ENCODE measurements at regions not wholly inside any gene's neighbourhood (a gene's known extent, or its start where the extent isn't known, plus 50 kb on each side); places are given as distances from the start of the nearest gene placed in this dataset.

DNA sequence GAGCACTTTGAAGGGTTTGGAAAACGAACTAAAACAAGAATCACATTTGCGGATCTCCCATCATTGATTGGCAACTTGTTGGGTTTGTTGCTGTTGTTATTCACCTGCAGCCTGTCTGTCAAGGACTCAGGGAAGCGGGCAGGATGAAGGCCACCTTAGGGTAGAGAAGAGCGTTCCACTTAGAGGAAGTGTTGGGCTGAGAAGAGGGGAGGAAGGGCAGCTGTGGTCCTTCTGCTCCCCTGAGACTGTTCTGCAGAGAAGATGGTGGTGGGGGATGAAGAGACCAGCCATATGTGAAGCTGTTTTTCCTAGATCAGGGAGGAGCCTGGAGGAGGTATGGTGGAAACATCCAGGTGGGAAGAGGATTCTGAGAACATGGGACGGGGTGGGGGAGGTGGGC, 70.6 kb upstream of the CPEB4 start:
- no peaks in the 10 kb centered on the region for H3K27me3 Mint-ChIP-seq (ENCODE audit: insufficient read depth, unreplicated experiment)
- TF ChIP-seq, protein P1, sequence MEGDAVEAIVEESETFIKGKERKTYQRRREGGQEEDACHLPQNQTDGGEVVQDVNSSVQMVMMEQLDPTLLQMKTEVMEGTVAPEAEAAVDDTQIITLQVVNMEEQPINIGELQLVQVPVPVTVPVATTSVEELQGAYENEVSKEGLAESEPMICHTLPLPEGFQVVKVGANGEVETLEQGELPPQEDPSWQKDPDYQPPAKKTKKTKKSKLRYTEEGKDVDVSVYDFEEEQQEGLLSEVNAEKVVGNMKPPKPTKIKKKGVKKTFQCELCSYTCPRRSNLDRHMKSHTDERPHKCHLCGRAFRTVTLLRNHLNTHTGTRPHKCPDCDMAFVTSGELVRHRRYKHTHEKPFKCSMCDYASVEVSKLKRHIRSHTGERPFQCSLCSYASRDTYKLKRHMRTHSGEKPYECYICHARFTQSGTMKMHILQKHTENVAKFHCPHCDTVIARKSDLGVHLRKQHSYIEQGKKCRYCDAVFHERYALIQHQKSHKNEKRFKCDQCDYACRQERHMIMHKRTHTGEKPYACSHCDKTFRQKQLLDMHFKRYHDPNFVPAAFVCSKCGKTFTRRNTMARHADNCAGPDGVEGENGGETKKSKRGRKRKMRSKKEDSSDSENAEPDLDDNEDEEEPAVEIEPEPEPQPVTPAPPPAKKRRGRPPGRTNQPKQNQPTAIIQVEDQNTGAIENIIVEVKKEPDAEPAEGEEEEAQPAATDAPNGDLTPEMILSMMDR (IDR thresholded peaks at IDR 0.05; ENCODE audit: unreplicated experiment): no peak
- POLR2A ChIA-PET: no interaction called here
- peaks cover 32% of the 10 kb centered on the region for H3K4me1 Mint-ChIP-seq (ENCODE audit: insufficient read depth, unreplicated experiment)
- DNase-seq (ENCODE audit: unreplicated experiment): no peak
- H3K27ac Mint-ChIP-seq (ENCODE audit: low read depth, unreplicated experiment): no peak overlapping the region
- intact Hi-C loops (cut with micrococcal nuclease): no loop called here
- CTCF ChIA-PET: interaction anchor here (0.7 to 1.5 kb wide), 2 partner anchors 13 to 38 kb away, joined by 4 read pairs; no protein-coding TSS in a partner anchor
- peaks cover 6% of the 10 kb centered on the region for H3K9me3 Mint-ChIP-seq (ENCODE audit: unreplicated experiment)
- BruUV-seq (replicated peaks): no TSS peak
- no peaks in the 10 kb centered on the region for H3K36me3 Mint-ChIP-seq (ENCODE audit: insufficient read depth, unreplicated experiment)
- no peak overlapping the region for H3K4me3 Mint-ChIP-seq (ENCODE audit: unreplicated experiment)

DNA sequence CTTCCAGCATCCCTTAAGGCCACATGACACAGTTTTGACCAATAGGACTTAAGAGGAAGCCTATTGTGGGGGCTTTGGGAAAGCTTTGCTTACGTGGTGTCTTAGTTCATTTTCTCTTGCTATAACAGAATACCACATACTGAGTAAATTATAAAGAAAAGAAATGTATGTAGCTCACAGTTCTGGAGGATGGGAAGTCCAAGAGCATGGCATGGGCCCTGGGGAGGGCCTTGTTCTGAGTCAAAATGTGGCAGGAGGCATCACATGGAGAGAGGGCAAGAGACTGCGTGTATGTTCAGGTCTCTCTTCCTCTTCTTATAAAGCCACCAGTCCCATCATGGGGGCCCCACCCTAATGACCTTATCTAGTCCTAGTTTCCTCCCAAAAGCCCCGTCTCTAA, 68.6 kb upstream of the CPEB4 start:
- Mint-ChIP-seq H3K27ac (ENCODE audit: low read depth, unreplicated experiment) (no peak overlapping the region), H3K4me1 (ENCODE audit: insufficient read depth, unreplicated experiment) (peaks cover 31% of the 10 kb centered on the region), H3K27me3 (ENCODE audit: insufficient read depth, unreplicated experiment) (no peaks in the 10 kb centered on the region), H3K9me3 (ENCODE audit: unreplicated experiment) (peaks cover 6% of the 10 kb centered on the region), H3K4me3 (ENCODE audit: unreplicated experiment) (no peak overlapping the region), H3K36me3 (ENCODE audit: insufficient read depth, unreplicated experiment) (no peaks in the 10 kb centered on the region)
- TF ChIP-seq, protein P1 (IDR thresholded peaks at IDR 0.05; ENCODE audit: unreplicated experiment): no peak
- no peak for DNase-seq (ENCODE audit: unreplicated experiment)
- CTCF ChIA-PET: interaction anchor here (0.5 to 0.6 kb wide), 2 partner anchors 203 to 605 kb away, joined by 3 to 4 read pairs; no protein-coding TSS in a partner anchor
- BruUV-seq (replicated peaks): no TSS peak
- intact Hi-C loops (cut with micrococcal nuclease): no loop called here
- POLR2A ChIA-PET: interaction anchor here (0.8 to 1.2 kb wide), 2 partner anchors 17 to 21 kb away, joined by 4 to 5 read pairs; no protein-coding TSS in a partner anchor

DNA sequence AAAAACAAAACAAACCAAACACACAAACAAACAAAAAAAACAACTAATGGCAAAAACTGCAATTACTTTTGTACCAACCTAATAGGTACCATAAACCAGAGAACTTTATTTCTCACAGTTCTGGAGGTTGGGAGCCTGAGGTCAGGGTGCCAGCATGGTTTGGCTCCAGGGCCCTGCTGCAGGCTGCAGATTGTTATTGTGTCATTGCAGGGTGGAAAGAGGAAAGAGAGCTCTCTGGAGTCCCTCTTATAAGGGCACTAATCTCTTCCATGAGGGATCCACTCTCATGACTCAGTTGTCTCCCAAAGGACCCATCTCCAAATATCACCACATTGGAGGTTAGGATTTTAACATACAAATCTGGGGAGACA, 64.9 kb upstream of the CPEB4 start:
- ChIA-PET CTCF (interaction anchor here (1.2 to 1.7 kb wide), 2 partner anchors 21 to 102 kb away, joined by 3 to 4 read pairs; no protein-coding TSS in a partner anchor), POLR2A (interaction anchor here (0.9 to 2.2 kb wide), 6 partner anchors 14 to 73 kb away, joined by 3 to 17 read pairs (median 8); no protein-coding TSS in a partner anchor)
- TF ChIP-seq, protein P1 (IDR thresholded peaks at IDR 0.05; ENCODE audit: unreplicated experiment): no peak
- peaks cover 34% of the 10 kb centered on the region for H3K4me1 Mint-ChIP-seq (ENCODE audit: insufficient read depth, unreplicated experiment)
- no peak for DNase-seq (ENCODE audit: unreplicated experiment)
- intact Hi-C loops (cut with micrococcal nuclease): no loop called here
- H3K9me3 Mint-ChIP-seq (ENCODE audit: unreplicated experiment): peaks cover 10% of the 10 kb centered on the region
- no peaks in the 10 kb centered on the region for H3K36me3 Mint-ChIP-seq (ENCODE audit: insufficient read depth, unreplicated experiment)
- no peaks in the 10 kb centered on the region for H3K27me3 Mint-ChIP-seq (ENCODE audit: insufficient read depth, unreplicated experiment)
- peak overlapping the region; percentile 83 for H3K27ac Mint-ChIP-seq (ENCODE audit: low read depth, unreplicated experiment)
- H3K4me3 Mint-ChIP-seq (ENCODE audit: unreplicated experiment): no peak overlapping the region
- no TSS peak for BruUV-seq (replicated peaks)

DNA sequence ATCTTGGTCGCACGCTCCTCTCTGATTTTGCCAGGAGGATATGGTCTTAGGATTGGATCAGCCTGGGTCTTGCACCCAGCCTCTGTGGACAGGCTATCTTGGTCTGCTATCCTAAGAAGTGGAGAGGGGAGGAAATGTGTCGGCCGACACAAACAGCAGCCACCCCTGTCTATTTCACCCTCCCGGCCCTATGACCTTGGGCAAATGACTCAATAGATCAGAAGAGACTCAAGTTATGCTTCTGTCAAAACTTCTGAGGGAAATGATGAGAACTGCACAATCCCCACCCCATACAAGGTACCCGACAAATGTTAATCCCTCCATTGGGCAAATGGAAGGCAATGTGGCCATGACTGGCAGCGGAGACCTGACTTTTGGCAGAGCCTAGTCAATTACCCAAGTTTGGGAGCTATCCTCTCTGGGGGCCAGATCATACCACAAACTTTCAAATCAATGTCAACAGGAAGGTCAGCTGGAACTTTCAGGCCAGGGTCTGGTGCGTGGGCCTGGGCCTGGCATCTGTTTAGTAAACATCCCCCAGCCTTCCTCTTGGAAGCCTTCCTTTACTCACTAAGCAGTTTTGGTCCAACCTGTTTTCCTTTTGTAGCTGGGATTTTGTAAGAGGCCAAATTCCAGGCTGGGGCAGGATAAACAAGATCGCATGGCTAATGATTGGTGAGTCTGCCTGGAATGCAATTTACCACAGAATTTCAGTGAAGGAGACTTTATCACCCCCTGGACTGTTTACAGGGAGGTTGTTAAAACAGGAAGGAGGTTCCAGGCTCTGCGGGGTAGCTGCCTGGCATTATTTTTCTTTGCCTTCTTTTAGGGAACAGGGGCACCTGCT, 64.2 kb upstream of the CPEB4 start:
- Mint-ChIP-seq H3K36me3 (ENCODE audit: insufficient read depth, unreplicated experiment) (no peaks in the 10 kb centered on the region), H3K4me3 (ENCODE audit: unreplicated experiment) (no peak overlapping the region), H3K27me3 (ENCODE audit: insufficient read depth, unreplicated experiment) (no peaks in the 10 kb centered on the region), H3K4me1 (ENCODE audit: insufficient read depth, unreplicated experiment) (peaks cover 34% of the 10 kb centered on the region), H3K27ac (ENCODE audit: low read depth, unreplicated experiment) (peak overlapping the region; percentile 83), H3K9me3 (ENCODE audit: unreplicated experiment) (peaks cover 8% of the 10 kb centered on the region)
- no TSS peak for BruUV-seq (replicated peaks)
- ChIA-PET POLR2A (interaction anchor here (0.6 to 2.5 kb wide), 24 partner anchors 9 to 840 kb away, joined by 3 to 17 read pairs (median 4); partner anchors contain the start of gene CPEB4), CTCF (interaction anchor here (0.6 to 1.7 kb wide), 7 partner anchors 18 to 622 kb away, joined by 3 to 4 read pairs (median 4); no protein-coding TSS in a partner anchor)
- DNase-seq (ENCODE audit: unreplicated experiment): peak; percentile 94
- intact Hi-C loops (cut with micrococcal nuclease): no loop called here
- TF ChIP-seq, protein P1 (IDR thresholded peaks at IDR 0.05; ENCODE audit: unreplicated experiment): no peak
